DOHH2 (cell line): ENCODE measurements at regions not wholly inside any gene's neighbourhood (a gene's known extent, or its start where the extent isn't known, plus 50 kb on each side); places are given as distances from the start of the nearest gene placed in this dataset.

Experiments used
- CTCF ChIP-seq: fragments of 200-600 bp; sonication (generic); IDR thresholded peaks from one replicate; pipeline ENCODE4 v1.5.1; 2014; ENCODE audit warnings: antibody characterized with exemption, mild to moderate bottlenecking, low read depth, low read length; ENCODE audit not compliant: poor library complexity, severe bottlenecking
- EZH2phosphoT487 ChIP-seq: fragments of 200-600 bp; sonication (generic); IDR thresholded peaks from 2 replicates; pipeline ENCODE4 v1.6.1; 2017; ENCODE audit warnings: borderline replicate concordance, mild to moderate bottlenecking, antibody characterized with exemption, low read length, moderate library complexity, mixed read lengths

- TF ChIP-seq CTCF (no peak), EZH2phosphoT487 (no peak)
These were observed 178.2 kb upstream of the TMEM45B start for GRCh38 chr11:129637473-129637872.
